B cell (primary cell): ENCODE measurements at regions not wholly inside any gene's neighbourhood (a gene's known extent, or its start where the extent isn't known, plus 50 kb on each side); places are given as distances from the start of the nearest gene placed in this dataset.

Experiments
- CTCF ChIP-seq: fragments of 200-600 bp; IDR thresholded peaks from one replicate; pipeline ENCODE4 v1.8.0; 2022; ENCODE audit warnings: antibody characterized with exemption, mild to moderate bottlenecking
- EZH2 ChIP-seq: IDR thresholded peaks from 2 replicates; pipeline ENCODE4 v1.6.1; 2012; ENCODE audit warnings: borderline replicate concordance, low read depth, mild to moderate bottlenecking, moderate library complexity, low read length; ENCODE audit not compliant: insufficient read depth, poor library complexity, severe bottlenecking

- TF ChIP-seq CTCF (no peak), EZH2 (no peak)
Observed at GRCh38 chr2:88811681-88812080, 120.2 kb downstream of the RPIA start.
